Hepatocyte (in vitro differentiated cells): ENCODE measurements at regions not wholly inside any gene's neighbourhood (a gene's known extent, or its start where the extent isn't known, plus 50 kb on each side); places are given as distances from the start of the nearest gene placed in this dataset.

Experiments
- DNase-seq: peaks from one replicate; pipeline ENCODE4 v3.0.0-alpha.2; 2016; ENCODE audit warnings: low spot score
- H2AFZ ChIP-seq: fragments of 200-600 bp; sonication (generic); 2 replicates; pipeline ENCODE4 v1.6.0; 2016; ENCODE audit warnings: antibody characterized with exemption, mild to moderate bottlenecking
- H3K27ac ChIP-seq: fragments of 200-600 bp; sonication (generic); 2 replicates; pipeline ENCODE4 v1.5.1; 2016; ENCODE audit warnings: mild to moderate bottlenecking
- H3K27me3 ChIP-seq: fragments of 200-600 bp; sonication (generic); 2 replicates; pipeline ENCODE4 v1.6.1; 2016
- H3K36me3 ChIP-seq: fragments of 200-600 bp; sonication (generic); replicated peaks from 2 replicates; pipeline ENCODE4 v1.5.1; 2016; ENCODE audit warnings: low read depth; ENCODE audit not compliant: insufficient read depth
- H3K4me1 ChIP-seq: fragments of 200-600 bp; sonication (generic); 2 replicates; pipeline ENCODE4 v1.5.1; 2016; ENCODE audit warnings: mild to moderate bottlenecking, moderate library complexity; ENCODE audit not compliant: insufficient read depth
- H3K4me2 ChIP-seq: fragments of 200-600 bp; sonication (generic); 2 replicates; pipeline ENCODE4 v1.6.0; 2016
- H3K4me3 ChIP-seq: fragments of 200-600 bp; sonication (generic); 2 replicates; pipeline ENCODE4 v1.5.1; 2016; ENCODE audit warnings: mild to moderate bottlenecking
- H3K79me2 ChIP-seq: fragments of 200-600 bp; sonication (generic); 2 replicates; pipeline ENCODE4 v1.6.0; 2017; ENCODE audit warnings: mild to moderate bottlenecking
- H3K9me2 ChIP-seq: fragments of 200-600 bp; sonication (generic); replicated peaks from 2 replicates; pipeline ENCODE4 v1.6.0; 2017; ENCODE audit warnings: mild to moderate bottlenecking; ENCODE audit not compliant: insufficient read depth
- H3K9me3 ChIP-seq: fragments of 200-600 bp; sonication (generic); 2 replicates; pipeline ENCODE4 v1.5.1; 2016; ENCODE audit warnings: low read depth, mild to moderate bottlenecking
- H4K20me1 ChIP-seq: fragments of 200-600 bp; sonication (generic); 2 replicates; pipeline ENCODE4 v1.6.0; 2016; ENCODE audit warnings: mild to moderate bottlenecking; ENCODE audit not compliant: insufficient read depth, poor library complexity, severe bottlenecking
- CTCF ChIP-seq: fragments of 200-600 bp; sonication (generic); IDR thresholded peaks from 2 replicates; pipeline ENCODE4 v1.5.1; 2016; ENCODE audit warnings: antibody characterized with exemption, mild to moderate bottlenecking; ENCODE audit not compliant: poor library complexity
- EZH2 ChIP-seq: fragments of 200-600 bp; sonication (generic); IDR thresholded peaks from 2 replicates; pipeline ENCODE4 v1.6.1; 2016; ENCODE audit warnings: antibody characterized with exemption, mild to moderate bottlenecking, borderline replicate concordance
- EZH2phosphoT487 ChIP-seq: fragments of 200-600 bp; sonication (generic); IDR thresholded peaks from one replicate; pipeline ENCODE4 v1.6.1; 2018; ENCODE audit warnings: antibody characterized with exemption, mild to moderate bottlenecking, low read depth, moderate library complexity; ENCODE audit not compliant: unreplicated experiment, severe bottlenecking
- WGBS: methylation state at CpG from one replicate; pipeline ENCODE4 v1.1.6; 2016; ENCODE audit warnings: low lambda C conversion rate; ENCODE audit errors: missing lambda C conversion rate; 5-methylcytosine and 5-hydroxymethylcytosine counted together

DNA sequence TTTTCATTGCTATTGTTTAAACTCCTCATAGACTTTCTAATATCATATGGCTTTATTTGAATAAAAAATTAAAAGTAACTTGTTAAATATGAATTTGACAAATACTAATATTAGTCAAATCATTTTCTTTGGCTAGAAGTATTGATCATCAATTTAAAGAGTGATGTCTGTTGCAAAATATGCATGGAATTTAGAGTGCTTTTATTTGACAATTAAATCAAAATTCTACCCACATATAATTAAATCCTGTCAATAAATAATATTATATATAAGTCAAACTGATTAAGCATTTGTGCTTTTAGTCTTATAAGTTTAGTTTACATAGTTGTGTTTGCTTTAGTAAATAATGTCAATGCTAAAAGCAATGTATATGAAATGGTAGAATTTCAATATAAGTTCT lies 318.6 kb upstream of the ROBO1 start:
- H3K27me3 ChIP-seq, result no peaks in the 10 kb centered on the region
- TF ChIP-seq EZH2 (no peak), CTCF (no peak), EZH2phosphoT487 (no peak)

GRCh38 chr3:80079886-80080285 lies 312.1 kb upstream of the ROBO1 start:
- Histone ChIP-seq H3K27me3 (no peaks in the 10 kb centered on the region), H2AFZ (no peak overlapping the region), H3K4me1 (no peaks in the 10 kb centered on the region), H4K20me1 (no peaks in the 10 kb centered on the region), H3K4me2 (no peak overlapping the region), H3K79me2 (no peaks in the 10 kb centered on the region), H3K4me3 (no peak overlapping the region), H3K36me3 (no peaks in the 10 kb centered on the region), H3K9me2 (no peaks in the 10 kb centered on the region), H3K27ac (no peak overlapping the region), H3K9me3 (no peaks in the 10 kb centered on the region)
- TF ChIP-seq EZH2 (no peak), EZH2phosphoT487 (no peak), CTCF (no peak)
- no peak for DNase-seq

More for the DNA sequence above, 318.6 kb upstream of the ROBO1 start:
- Histone ChIP-seq H4K20me1 (no peaks in the 10 kb centered on the region), H3K9me3 (no peaks in the 10 kb centered on the region), H2AFZ (no peak overlapping the region), H3K4me2 (no peak overlapping the region), H3K36me3 (no peaks in the 10 kb centered on the region), H3K79me2 (no peaks in the 10 kb centered on the region), H3K9me2 (no peaks in the 10 kb centered on the region), H3K4me3 (no peak overlapping the region), H3K4me1 (no peaks in the 10 kb centered on the region), H3K27ac (no peak overlapping the region)
- no peak for DNase-seq

- 74% methylated on average over 3 of the region's 3 CpGs for WGBS
- H3K79me2 ChIP-seq, result no peaks in the 10 kb centered on the region
- H3K27ac ChIP-seq, result no peak overlapping the region
- H2AFZ ChIP-seq, result no peak overlapping the region
- H3K9me2 ChIP-seq, result no peaks in the 10 kb centered on the region
- no peaks in the 10 kb centered on the region for H4K20me1 ChIP-seq
- H3K36me3 ChIP-seq, result no peaks in the 10 kb centered on the region
- TF ChIP-seq EZH2phosphoT487 (no peak), EZH2 (no peak), CTCF (no peak)
- DNase-seq, result no peak
- H3K4me1 ChIP-seq, result no peaks in the 10 kb centered on the region
- no peaks in the 10 kb centered on the region for H3K9me3 ChIP-seq
- H3K4me3 ChIP-seq, result no peak overlapping the region
- H3K27me3 ChIP-seq, result no peaks in the 10 kb centered on the region
- H3K4me2 ChIP-seq, result no peak overlapping the region
These were observed 300.7 kb upstream of the ROBO1 start for GRCh38 chr3:80068459-80068858.

- WGBS, result 94% methylated on average over 8 of the region's 8 CpGs
- H3K4me2 ChIP-seq, result no peak overlapping the region
These were observed 295.7 kb upstream of the ROBO1 start for GRCh38 chr3:80063535-80063934.

More at GRCh38 chr3:80063535-80063934, 295.7 kb upstream of the ROBO1 start:
- DNase-seq, result no peak
- Histone ChIP-seq H3K79me2 (no peaks in the 10 kb centered on the region), H3K27ac (no peak overlapping the region), H3K4me1 (no peaks in the 10 kb centered on the region), H3K36me3 (no peaks in the 10 kb centered on the region), H2AFZ (no peak overlapping the region), H3K27me3 (no peaks in the 10 kb centered on the region), H4K20me1 (no peaks in the 10 kb centered on the region), H3K4me3 (no peak overlapping the region), H3K9me2 (no peaks in the 10 kb centered on the region), H3K9me3 (no peaks in the 10 kb centered on the region)
- TF ChIP-seq EZH2 (no peak), CTCF (no peak), EZH2phosphoT487 (no peak)
